Mammary epithelial cell (primary cell): ENCODE measurements at regions not wholly inside any gene's neighbourhood (a gene's known extent, or its start where the extent isn't known, plus 50 kb on each side); places are given as distances from the start of the nearest gene placed in this dataset.

ENCODE experiments used
- CTCF ChIP-seq, 2 donors: IDR thresholded peaks in 1 of 2; conservative IDR thresholded peaks in 1 of 2; 2 replicates each; pipeline ENCODE4 v1.5.1; 2011 to 2012; ENCODE audit warnings: inconsistent platforms in 2 of 2, low read length in 2 of 2, mild to moderate bottlenecking in 2 of 2, control low read depth in 1 of 2, low read depth in 1 of 2; ENCODE audit not compliant: insufficient read depth in 1 of 2; ENCODE audit errors: extremely low read depth in 1 of 2
- EZH2 ChIP-seq: IDR thresholded peaks from 2 replicates; pipeline ENCODE4 v1.6.1; 2012; ENCODE audit warnings: low read length, inconsistent platforms, borderline replicate concordance

GRCh38 chr6:5946181-5946580 lies 60.5 kb downstream of the NRN1 start:
- TF ChIP-seq CTCF (conservative IDR thresholded peaks at IDR 0.05 in 1 of 2, IDR thresholded peaks at IDR 0.05 in 1 of 2; ENCODE audit: extremely low read depth in 1 of 2, insufficient read depth in 1 of 2, low read depth in 1 of 2, low read length in 2 of 2) (no peak), EZH2 (no peak)
